ENCODE measurements at regions not wholly inside any gene's neighbourhood (a gene's known extent, or its start where the extent isn't known, plus 50 kb on each side); places are given as distances from the start of the nearest gene placed in this dataset.

- ATAC-seq (ENCODE audit: poor library complexity), result no peak
- Mint-ChIP-seq H3K9me3 (no peaks in the 10 kb centered on the region), H3K36me3 (ENCODE audit: low read depth) (no peaks in the 10 kb centered on the region), H3K27ac (no peak overlapping the region), H3K27me3 (peaks cover 20% of the 10 kb centered on the region), H3K4me3 (no peak overlapping the region), H3K4me1 (ENCODE audit: low read depth) (no peaks in the 10 kb centered on the region)
- Histone ChIP-seq H3K36me3 (ENCODE audit: insufficient read depth, low read length) (no peaks in the 10 kb centered on the region), H3K27me3 (ENCODE audit: control insufficient read depth in 1 of 2, insufficient read depth in 2 of 2, low read length in 2 of 2) (no peaks in the 10 kb centered on the region), H3K27ac (ENCODE audit: low read depth in 1 of 2, low read length in 2 of 2) (no peak overlapping the region), H3K9me3 (ENCODE audit: control insufficient read depth in 1 of 2, insufficient read depth in 1 of 2, low read length in 2 of 2) (no peaks in the 10 kb centered on the region), H3K4me3 (ENCODE audit: low read length) (no peak overlapping the region), H3K4me1 (ENCODE audit: insufficient read depth, low read length) (no peaks in the 10 kb centered on the region)
- TF ChIP-seq, protein P1, sequence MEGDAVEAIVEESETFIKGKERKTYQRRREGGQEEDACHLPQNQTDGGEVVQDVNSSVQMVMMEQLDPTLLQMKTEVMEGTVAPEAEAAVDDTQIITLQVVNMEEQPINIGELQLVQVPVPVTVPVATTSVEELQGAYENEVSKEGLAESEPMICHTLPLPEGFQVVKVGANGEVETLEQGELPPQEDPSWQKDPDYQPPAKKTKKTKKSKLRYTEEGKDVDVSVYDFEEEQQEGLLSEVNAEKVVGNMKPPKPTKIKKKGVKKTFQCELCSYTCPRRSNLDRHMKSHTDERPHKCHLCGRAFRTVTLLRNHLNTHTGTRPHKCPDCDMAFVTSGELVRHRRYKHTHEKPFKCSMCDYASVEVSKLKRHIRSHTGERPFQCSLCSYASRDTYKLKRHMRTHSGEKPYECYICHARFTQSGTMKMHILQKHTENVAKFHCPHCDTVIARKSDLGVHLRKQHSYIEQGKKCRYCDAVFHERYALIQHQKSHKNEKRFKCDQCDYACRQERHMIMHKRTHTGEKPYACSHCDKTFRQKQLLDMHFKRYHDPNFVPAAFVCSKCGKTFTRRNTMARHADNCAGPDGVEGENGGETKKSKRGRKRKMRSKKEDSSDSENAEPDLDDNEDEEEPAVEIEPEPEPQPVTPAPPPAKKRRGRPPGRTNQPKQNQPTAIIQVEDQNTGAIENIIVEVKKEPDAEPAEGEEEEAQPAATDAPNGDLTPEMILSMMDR (IDR thresholded peaks at IDR 0.05), result no peak
- POLR2A ChIA-PET, result no interaction called here
- CTCF ChIA-PET, result no interaction called here
- no peak for DNase-seq
- intact Hi-C loops (cut with DNase I, micrococcal nuclease), result no loop called here
These were observed 177.8 kb upstream of the PCSK5 start for GRCh38 chr9:75712700-75713099.

DNA sequence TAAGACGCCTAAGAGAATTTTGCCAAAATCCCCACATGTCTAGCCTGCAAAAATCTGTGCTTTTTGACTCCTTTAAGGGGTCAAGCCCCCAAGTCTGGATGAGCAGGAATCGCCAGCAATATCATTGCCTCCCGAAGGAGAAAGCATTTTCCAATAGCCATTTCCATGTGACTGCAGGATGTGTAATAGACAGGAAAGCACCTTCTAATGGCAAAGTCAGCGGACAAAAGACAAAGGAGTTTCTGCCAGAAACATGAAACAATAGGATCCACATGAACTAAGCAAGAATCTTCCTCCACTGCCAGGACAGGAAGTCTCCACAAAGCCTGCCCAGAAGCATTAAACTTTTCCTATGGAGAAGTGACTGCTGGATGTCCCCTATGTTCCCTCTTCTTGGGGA is 177.1 kb upstream of the PCSK5 start:
- CTCF ChIA-PET, result no interaction called here
- no peaks in the 10 kb centered on the region for H3K9me3 Mint-ChIP-seq

GRCh38 chr9:75715360-75715759 is 175.1 kb upstream of the PCSK5 start:
- H3K4me1 Mint-ChIP-seq (ENCODE audit: low read depth), result no peaks in the 10 kb centered on the region
- no peak overlapping the region for H3K27ac Mint-ChIP-seq
- ATAC-seq (ENCODE audit: poor library complexity) (no peak), DNase-seq (no peak)
- no peaks in the 10 kb centered on the region for H3K36me3 Mint-ChIP-seq (ENCODE audit: low read depth)
- no peak overlapping the region for H3K4me3 Mint-ChIP-seq
- no peak overlapping the region for H3K4me3 ChIP-seq (ENCODE audit: low read length)
- ChIA-PET POLR2A (no interaction called here), CTCF (no interaction called here)
- H3K27me3 ChIP-seq (ENCODE audit: control insufficient read depth in 1 of 2, insufficient read depth in 2 of 2, low read length in 2 of 2), result no peaks in the 10 kb centered on the region
- H3K4me1 ChIP-seq (ENCODE audit: insufficient read depth, low read length), result no peaks in the 10 kb centered on the region
- H3K9me3 ChIP-seq (ENCODE audit: control insufficient read depth in 1 of 2, insufficient read depth in 1 of 2, low read length in 2 of 2), result no peaks in the 10 kb centered on the region
- no peak overlapping the region for H3K27ac ChIP-seq (ENCODE audit: low read depth in 1 of 2, low read length in 2 of 2)
- no peaks in the 10 kb centered on the region for H3K36me3 ChIP-seq (ENCODE audit: insufficient read depth, low read length)
- peaks cover 9% of the 10 kb centered on the region for H3K27me3 Mint-ChIP-seq
- H3K9me3 Mint-ChIP-seq, result no peaks in the 10 kb centered on the region
- TF ChIP-seq, protein P1 (IDR thresholded peaks at IDR 0.05), result no peak
- intact Hi-C loops (cut with DNase I, micrococcal nuclease), result no loop called here

More for the DNA sequence above, 177.1 kb upstream of the PCSK5 start:
- H3K27me3 ChIP-seq (ENCODE audit: control insufficient read depth in 1 of 2, insufficient read depth in 2 of 2, low read length in 2 of 2), result no peaks in the 10 kb centered on the region
- intact Hi-C loops (cut with DNase I, micrococcal nuclease), result no loop called here
- H3K36me3 ChIP-seq (ENCODE audit: insufficient read depth, low read length), result no peaks in the 10 kb centered on the region
- POLR2A ChIA-PET, result no interaction called here
- H3K9me3 ChIP-seq (ENCODE audit: control insufficient read depth in 1 of 2, insufficient read depth in 1 of 2, low read length in 2 of 2), result no peaks in the 10 kb centered on the region
- TF ChIP-seq, protein P1 (IDR thresholded peaks at IDR 0.05), result no peak
- H3K4me3 Mint-ChIP-seq, result no peak overlapping the region
- no peak overlapping the region for H3K27ac ChIP-seq (ENCODE audit: low read depth in 1 of 2, low read length in 2 of 2)
- H3K4me3 ChIP-seq (ENCODE audit: low read length), result no peak overlapping the region
- no peaks in the 10 kb centered on the region for H3K36me3 Mint-ChIP-seq (ENCODE audit: low read depth)
- no peaks in the 10 kb centered on the region for H3K4me1 ChIP-seq (ENCODE audit: insufficient read depth, low read length)
- no peak for ATAC-seq (ENCODE audit: poor library complexity)
- no peak for DNase-seq
- H3K27me3 Mint-ChIP-seq, result peaks cover 20% of the 10 kb centered on the region
- H3K27ac Mint-ChIP-seq, result no peak overlapping the region
- no peaks in the 10 kb centered on the region for H3K4me1 Mint-ChIP-seq (ENCODE audit: low read depth)

Data from CD4-positive, alpha-beta T cell (primary cell).